ENCODE measurements at regions not wholly inside any gene's neighbourhood (a gene's known extent, or its start where the extent isn't known, plus 50 kb on each side); places are given as distances from the start of the nearest gene placed in this dataset.

DNA sequence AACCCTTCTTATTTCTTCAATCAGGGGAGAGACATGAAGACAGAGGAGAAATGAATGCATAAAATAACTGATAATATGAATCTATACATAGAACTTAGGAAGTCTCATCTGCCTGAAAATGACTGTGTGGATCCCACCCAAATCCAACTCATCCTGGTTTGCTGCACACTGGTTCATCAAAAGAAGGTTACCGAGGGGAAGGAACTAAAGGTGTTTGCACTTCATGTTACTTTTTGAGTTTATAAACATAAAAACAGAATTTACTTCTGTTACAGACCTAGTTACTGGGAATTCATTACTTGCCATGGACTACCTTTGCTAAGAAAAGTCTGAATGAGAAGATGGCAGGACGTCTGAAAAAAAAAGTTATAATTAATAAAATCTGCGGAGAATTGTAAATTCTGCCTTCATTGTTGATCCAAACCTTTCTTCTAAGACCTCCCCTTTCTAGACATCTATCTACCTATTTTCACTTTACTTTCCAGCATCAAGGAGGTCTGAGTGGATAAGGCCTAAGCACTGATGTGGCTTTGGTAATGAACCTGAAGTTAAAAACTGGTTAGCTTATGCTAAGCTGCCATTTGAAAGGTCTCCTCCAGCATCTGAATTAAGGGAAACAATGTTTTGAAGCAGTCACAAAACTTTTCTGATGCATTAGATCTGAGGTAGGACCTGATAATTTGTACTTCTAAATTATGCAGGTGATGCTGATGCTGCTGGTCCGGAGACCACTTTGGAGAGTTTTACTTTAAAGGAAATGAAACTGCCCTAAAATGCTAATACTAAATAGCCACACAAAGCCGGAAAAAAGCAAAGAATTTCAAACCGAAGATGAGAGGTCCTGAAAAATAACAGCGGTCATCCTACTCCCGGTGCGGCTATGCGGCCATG, 84.0 kb downstream of the HFE start:
- Histone ChIP-seq H2AK5ac (ENCODE audit: low read depth, low read length) (no peak overlapping the region), H2AFZ (ENCODE audit: low read length) (peak overlapping the region; percentile 76), H4K91ac (ENCODE audit: low read depth, low read length, poor library complexity) (no peak overlapping the region), H4K8ac (ENCODE audit: low read depth, low read length) (no peak overlapping the region), H2BK120ac (ENCODE audit: low read depth, low read length) (no peak overlapping the region), H3K14ac (ENCODE audit: low read length) (no peak overlapping the region), H2BK5ac (ENCODE audit: low read length) (peak overlapping the region; percentile 21), H3K18ac (ENCODE audit: low read length) (no peak overlapping the region), H3K9me3 (replicated peaks in 1 of 2; ENCODE audit: control insufficient read depth in 2 of 2, insufficient read depth in 1 of 2, low read depth in 1 of 2, low read length in 2 of 2) (no peaks in the 10 kb centered on the region), H3K27ac (replicated peaks; ENCODE audit: low read length) (no peak overlapping the region), H3K4ac (ENCODE audit: low read length) (no peak overlapping the region), H3K4me1 (ENCODE audit: control insufficient read depth in 2 of 2, insufficient read depth in 1 of 2, low read depth in 1 of 2, low read length in 2 of 2) (no peaks in the 10 kb centered on the region), H3K36me3 (replicated peaks in 1 of 2; ENCODE audit: control insufficient read depth in 2 of 2, insufficient read depth in 2 of 2, low read length in 2 of 2) (no peaks in the 10 kb centered on the region), H3K79me1 (ENCODE audit: low read depth, low read length) (no peaks in the 10 kb centered on the region), H3K27me3 (ENCODE audit: control insufficient read depth in 3 of 3, insufficient read depth in 3 of 3, low read depth in 1 of 3, low read length in 3 of 3) (no peaks in the 10 kb centered on the region), H2BK12ac (ENCODE audit: low read length) (no peak overlapping the region), H3K9ac (ENCODE audit: low read depth, low read length, poor library complexity) (no peak overlapping the region), H3K4me2 (ENCODE audit: insufficient read depth, low read length, poor library complexity, severe bottlenecking) (peak overlapping the region; percentile 45), H2BK15ac (ENCODE audit: low read length) (no peak overlapping the region), H3K4me3 (ENCODE audit: low read length in 2 of 2) (peak overlapping the region; percentile 69 to 85), H3K23ac (ENCODE audit: low read depth, low read length, poor library complexity) (peak overlapping the region; percentile 60)
- no CpG with 5 or more reads among the region's 10 CpGs for WGBS, 2 donors (ENCODE audit: extremely low coverage in 2 of 2, insufficient read length in 2 of 2, insufficient replicate concordance in 1 of 2)
- no peak for DNase-seq (ENCODE audit: low spot score)

DNA sequence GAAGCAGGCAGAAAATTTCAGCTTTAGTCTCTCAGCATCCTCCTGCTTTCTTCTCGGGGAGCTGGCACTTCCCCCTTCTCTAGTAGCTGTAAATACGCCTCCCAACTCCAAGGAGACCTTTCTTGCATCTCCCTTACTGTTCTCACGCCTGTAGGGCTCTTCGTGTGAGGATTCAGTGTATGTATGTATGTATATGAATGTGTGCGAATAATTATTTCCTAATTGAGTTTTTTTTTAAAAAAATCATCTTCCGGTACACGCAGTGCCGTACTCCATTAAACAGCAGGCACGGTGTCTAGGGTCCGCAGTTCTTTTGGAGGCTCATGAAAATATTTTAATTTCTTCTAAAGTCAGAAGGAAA, 85.4 kb downstream of the HFE start:
- Histone ChIP-seq H2BK120ac (ENCODE audit: low read depth, low read length) (no peak overlapping the region), H3K4me3 (ENCODE audit: low read length in 2 of 2) (peak overlapping the region; percentile 69 to 85), H3K27me3 (ENCODE audit: control insufficient read depth in 3 of 3, insufficient read depth in 3 of 3, low read depth in 1 of 3, low read length in 3 of 3) (no peaks in the 10 kb centered on the region), H3K4ac (ENCODE audit: low read length) (no peak overlapping the region), H4K91ac (ENCODE audit: low read depth, low read length, poor library complexity) (no peak overlapping the region), H3K27ac (replicated peaks; ENCODE audit: low read length) (peak overlapping the region; percentile 84), H3K36me3 (replicated peaks in 1 of 2; ENCODE audit: control insufficient read depth in 2 of 2, insufficient read depth in 2 of 2, low read length in 2 of 2) (no peaks in the 10 kb centered on the region), H3K9me3 (replicated peaks in 1 of 2; ENCODE audit: control insufficient read depth in 2 of 2, insufficient read depth in 1 of 2, low read depth in 1 of 2, low read length in 2 of 2) (no peaks in the 10 kb centered on the region), H3K14ac (ENCODE audit: low read length) (no peak overlapping the region), H3K18ac (ENCODE audit: low read length) (no peak overlapping the region), H3K79me1 (ENCODE audit: low read depth, low read length) (no peaks in the 10 kb centered on the region), H3K4me2 (ENCODE audit: insufficient read depth, low read length, poor library complexity, severe bottlenecking) (peak overlapping the region; percentile 65), H2AK5ac (ENCODE audit: low read depth, low read length) (no peak overlapping the region), H2BK5ac (ENCODE audit: low read length) (no peak overlapping the region), H3K4me1 (ENCODE audit: control insufficient read depth in 2 of 2, insufficient read depth in 1 of 2, low read depth in 1 of 2, low read length in 2 of 2) (no peaks in the 10 kb centered on the region), H2BK12ac (ENCODE audit: low read length) (no peak overlapping the region), H2AFZ (ENCODE audit: low read length) (peak overlapping the region; percentile 76), H4K8ac (ENCODE audit: low read depth, low read length) (no peak overlapping the region), H3K23ac (ENCODE audit: low read depth, low read length, poor library complexity) (no peak overlapping the region), H2BK15ac (ENCODE audit: low read length) (no peak overlapping the region), H3K9ac (ENCODE audit: low read depth, low read length, poor library complexity) (peak overlapping the region; percentile 67)
- WGBS, 2 donors (ENCODE audit: extremely low coverage in 2 of 2, insufficient read length in 2 of 2, insufficient replicate concordance in 1 of 2): no CpG with 5 or more reads among the region's 10 CpGs
- DNase-seq (ENCODE audit: low spot score): no peak

DNA sequence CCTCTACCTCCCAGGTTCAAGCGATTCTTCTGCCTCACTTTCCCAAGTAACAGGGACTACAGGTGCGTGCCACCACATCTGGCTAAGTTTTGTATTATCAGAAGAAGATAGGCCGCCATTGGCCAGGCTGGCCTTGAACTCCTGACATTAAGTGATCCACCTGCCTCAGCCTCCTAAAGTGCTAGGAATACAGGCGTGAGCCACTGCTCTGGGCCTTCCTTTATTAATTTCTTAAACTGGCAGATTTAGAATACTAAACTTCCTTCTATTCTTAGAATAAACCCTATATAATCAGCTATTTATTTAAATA, 86.6 kb downstream of the HFE start:
- H3K4me3 ChIP-seq (ENCODE audit: low read length in 2 of 2): no peak overlapping the region
- H4K8ac ChIP-seq (ENCODE audit: low read depth, low read length): no peak overlapping the region
- H2BK15ac ChIP-seq (ENCODE audit: low read length): no peak overlapping the region
- no peak overlapping the region for H2BK120ac ChIP-seq (ENCODE audit: low read depth, low read length)
- H2AK5ac ChIP-seq (ENCODE audit: low read depth, low read length): no peak overlapping the region
- no peak overlapping the region for H2BK12ac ChIP-seq (ENCODE audit: low read length)
- no peaks in the 10 kb centered on the region for H3K79me1 ChIP-seq (ENCODE audit: low read depth, low read length)
- no peak overlapping the region for H3K4me2 ChIP-seq (ENCODE audit: insufficient read depth, low read length, poor library complexity, severe bottlenecking)
- no peak overlapping the region for H3K4ac ChIP-seq (ENCODE audit: low read length)
- no peak overlapping the region for H4K91ac ChIP-seq (ENCODE audit: low read depth, low read length, poor library complexity)
- H3K4me1 ChIP-seq (ENCODE audit: control insufficient read depth in 2 of 2, insufficient read depth in 1 of 2, low read depth in 1 of 2, low read length in 2 of 2): no peaks in the 10 kb centered on the region
- no peak overlapping the region for H3K18ac ChIP-seq (ENCODE audit: low read length)
- H3K36me3 ChIP-seq (replicated peaks in 1 of 2; ENCODE audit: control insufficient read depth in 2 of 2, insufficient read depth in 2 of 2, low read length in 2 of 2): no peaks in the 10 kb centered on the region
- no peak overlapping the region for H2AFZ ChIP-seq (ENCODE audit: low read length)
- no peak overlapping the region for H3K14ac ChIP-seq (ENCODE audit: low read length)
- WGBS, 2 donors (ENCODE audit: extremely low coverage in 2 of 2, insufficient read length in 2 of 2, insufficient replicate concordance in 1 of 2): no CpG with 5 or more reads among the region's 4 CpGs
- H3K9ac ChIP-seq (ENCODE audit: low read depth, low read length, poor library complexity): no peak overlapping the region
- no peak for DNase-seq (ENCODE audit: low spot score)
- no peaks in the 10 kb centered on the region for H3K27me3 ChIP-seq (ENCODE audit: control insufficient read depth in 3 of 3, insufficient read depth in 3 of 3, low read depth in 1 of 3, low read length in 3 of 3)
- H3K9me3 ChIP-seq (replicated peaks in 1 of 2; ENCODE audit: control insufficient read depth in 2 of 2, insufficient read depth in 1 of 2, low read depth in 1 of 2, low read length in 2 of 2): no peaks in the 10 kb centered on the region
- H3K27ac ChIP-seq (replicated peaks; ENCODE audit: low read length): no peak overlapping the region
- H3K23ac ChIP-seq (ENCODE audit: low read depth, low read length, poor library complexity): no peak overlapping the region
- H2BK5ac ChIP-seq (ENCODE audit: low read length): peak overlapping the region; percentile 53

DNA sequence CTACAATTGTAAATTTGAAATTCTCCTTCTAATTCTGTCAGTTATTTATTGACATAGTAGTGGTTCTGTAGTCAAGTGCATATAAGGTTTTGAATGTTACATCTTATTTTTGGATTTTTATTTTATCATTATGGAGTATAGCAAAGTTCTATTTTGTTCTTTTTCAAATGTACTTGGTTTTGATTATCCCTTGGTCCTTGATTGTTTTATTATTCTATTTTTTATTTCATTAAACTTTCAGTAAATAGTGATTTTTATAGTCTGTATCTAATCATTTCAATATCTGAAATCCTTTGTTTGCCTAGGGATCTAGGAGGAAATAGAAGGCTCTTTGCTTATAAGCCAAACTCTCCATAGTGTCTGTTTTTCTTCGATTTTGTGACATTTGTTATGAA, 87.8 kb downstream of the HFE start:
- Histone ChIP-seq H2BK120ac (ENCODE audit: low read depth, low read length) (no peak overlapping the region), H3K36me3 (replicated peaks in 1 of 2; ENCODE audit: control insufficient read depth in 2 of 2, insufficient read depth in 2 of 2, low read length in 2 of 2) (no peaks in the 10 kb centered on the region), H3K4me2 (ENCODE audit: insufficient read depth, low read length, poor library complexity, severe bottlenecking) (no peak overlapping the region), H3K27ac (replicated peaks; ENCODE audit: low read length) (no peak overlapping the region), H4K91ac (ENCODE audit: low read depth, low read length, poor library complexity) (no peak overlapping the region), H3K4ac (ENCODE audit: low read length) (no peak overlapping the region), H4K8ac (ENCODE audit: low read depth, low read length) (no peak overlapping the region), H3K9me3 (replicated peaks in 1 of 2; ENCODE audit: control insufficient read depth in 2 of 2, insufficient read depth in 1 of 2, low read depth in 1 of 2, low read length in 2 of 2) (no peaks in the 10 kb centered on the region), H3K4me1 (ENCODE audit: control insufficient read depth in 2 of 2, insufficient read depth in 1 of 2, low read depth in 1 of 2, low read length in 2 of 2) (no peaks in the 10 kb centered on the region), H2BK15ac (ENCODE audit: low read length) (no peak overlapping the region), H3K27me3 (ENCODE audit: control insufficient read depth in 3 of 3, insufficient read depth in 3 of 3, low read depth in 1 of 3, low read length in 3 of 3) (no peaks in the 10 kb centered on the region), H3K14ac (ENCODE audit: low read length) (no peak overlapping the region), H3K9ac (ENCODE audit: low read depth, low read length, poor library complexity) (no peak overlapping the region), H3K79me1 (ENCODE audit: low read depth, low read length) (no peaks in the 10 kb centered on the region), H3K23ac (ENCODE audit: low read depth, low read length, poor library complexity) (no peak overlapping the region), H3K4me3 (ENCODE audit: low read length in 2 of 2) (no peak overlapping the region), H2AK5ac (ENCODE audit: low read depth, low read length) (no peak overlapping the region), H3K18ac (ENCODE audit: low read length) (no peak overlapping the region), H2BK5ac (ENCODE audit: low read length) (no peak overlapping the region), H2BK12ac (ENCODE audit: low read length) (no peak overlapping the region), H2AFZ (ENCODE audit: low read length) (no peak overlapping the region)
- WGBS, 2 donors (ENCODE audit: extremely low coverage in 2 of 2, insufficient read length in 2 of 2, insufficient replicate concordance in 1 of 2): no CpG with 5 or more reads among the region's 1 CpG
- DNase-seq (ENCODE audit: low spot score): no peak
